NCI-H146 (cell line): ENCODE measurements at regions not wholly inside any gene's neighbourhood (a gene's known extent, or its start where the extent isn't known, plus 50 kb on each side); places are given as distances from the start of the nearest gene placed in this dataset.

Source experiments
- DNase-seq: peaks from one replicate; lab custom pipeline; 2025; lab: John Stamatoyannopoulos, UW

DNA sequence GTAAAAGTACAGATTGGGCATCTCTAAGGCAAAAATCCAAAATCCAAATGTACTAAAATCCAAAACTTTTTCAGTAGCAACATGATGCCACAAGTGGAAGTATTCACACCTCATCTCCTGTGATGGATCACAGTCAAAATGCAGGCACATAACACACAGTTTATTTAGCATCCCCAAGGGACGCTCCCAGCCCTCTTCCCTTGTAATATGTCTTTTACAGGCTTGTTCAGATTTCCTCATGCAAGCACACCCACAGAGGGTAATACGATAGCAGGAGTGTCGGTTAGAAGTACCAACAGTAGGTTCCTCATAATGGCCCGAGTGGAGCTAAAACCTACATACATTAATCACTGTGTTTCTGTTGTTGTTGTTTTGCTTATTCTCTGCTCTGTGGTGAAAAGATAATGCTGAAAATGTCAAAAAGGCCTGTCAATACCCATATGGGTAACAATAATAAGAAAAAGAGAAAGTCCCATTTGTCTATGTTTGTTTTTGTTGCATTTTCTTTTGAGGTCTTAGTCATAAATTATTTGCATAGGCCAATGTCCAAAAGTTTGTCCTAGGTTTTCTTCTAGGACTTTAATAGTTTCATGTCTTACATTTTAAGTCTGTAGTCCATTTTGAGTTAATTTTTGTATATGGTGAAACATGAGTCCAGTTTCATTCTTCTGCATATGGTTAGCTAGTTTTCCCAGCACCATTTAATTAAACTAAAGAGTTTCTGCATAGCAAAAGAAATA lies 133.1 kb downstream of the LRIG3 start:
- DNase-seq: no peak

- DNase-seq: no peak
These were observed 125.4 kb downstream of the LRIG3 start for GRCh38 chr12:58794859-58795258.

GRCh38 chr12:58795825-58796224 lies 124.5 kb downstream of the LRIG3 start:
- DNase-seq: no peak

DNA sequence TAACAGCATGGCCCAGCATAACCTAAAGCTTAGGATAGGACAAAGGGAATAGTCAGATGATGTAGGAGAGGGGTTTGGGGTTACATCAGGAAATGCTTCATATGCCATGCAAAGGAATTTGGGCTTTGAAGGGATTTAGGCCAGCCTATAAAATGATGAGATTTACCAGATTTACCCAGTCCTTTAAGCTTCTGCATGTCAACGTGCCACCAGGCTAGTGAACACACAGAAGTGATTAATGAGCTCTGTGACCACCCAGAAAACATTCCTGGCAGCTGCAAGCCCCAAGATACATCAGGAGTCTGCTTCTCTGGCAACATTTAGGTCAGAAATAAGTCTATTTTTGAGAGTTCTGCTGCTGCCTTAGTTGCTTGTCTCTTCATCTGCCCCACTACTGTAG lies 118.3 kb downstream of the LRIG3 start:
- DNase-seq: no peak

- DNase-seq: no peak
These were observed 116.4 kb downstream of the LRIG3 start for GRCh38 chr12:58803908-58804307.

DNA sequence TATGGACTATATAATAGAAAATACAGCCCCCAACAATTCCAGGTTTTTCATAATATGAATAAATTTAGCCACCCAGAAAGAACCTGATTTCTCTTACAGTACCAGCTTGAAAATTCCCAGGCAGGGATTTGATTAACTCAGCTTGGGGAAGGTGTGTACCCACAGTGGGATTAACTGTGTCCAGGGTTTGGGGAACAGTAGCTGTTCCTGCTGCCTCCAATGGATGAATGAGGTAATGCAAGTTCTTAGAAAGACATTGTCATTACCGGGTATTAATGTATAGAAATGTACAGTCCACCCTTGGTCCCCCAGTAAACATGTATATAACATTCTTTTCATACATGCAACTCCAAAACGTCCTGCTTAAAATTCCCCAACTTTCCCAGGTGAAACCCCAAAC lies 115.6 kb downstream of the LRIG3 start:
- no peak for DNase-seq

- no peak for DNase-seq
These were observed 111.2 kb downstream of the LRIG3 start for GRCh38 chr12:58809064-58809607.

- DNase-seq: peak; percentile 6
These were observed 109.0 kb downstream of the LRIG3 start for GRCh38 chr12:58811346-58811745.

DNA sequence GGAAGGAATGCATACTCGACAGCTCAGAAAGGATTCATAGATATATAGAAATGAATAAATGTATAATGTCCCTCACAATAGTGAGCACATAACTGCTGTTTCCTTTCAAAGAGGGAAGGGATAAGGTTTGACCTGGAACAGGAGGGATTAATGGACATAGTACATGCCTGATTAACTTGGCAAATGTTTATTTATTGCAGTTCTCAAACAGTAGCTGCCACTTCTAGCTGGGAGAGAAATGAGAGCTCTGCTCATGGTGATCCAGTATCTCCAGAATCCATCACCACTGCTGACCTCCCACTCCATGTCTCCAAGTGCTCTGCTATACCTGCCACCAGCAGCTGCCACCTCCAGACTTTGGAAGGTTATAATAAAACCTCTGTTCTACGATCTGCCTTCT lies 108.1 kb downstream of the LRIG3 start:
- peak; percentile 71 for DNase-seq

GRCh38 chr12:58814036-58814435 lies 106.3 kb downstream of the LRIG3 start:
- DNase-seq: no peak

- peak; percentile 62 for DNase-seq
These were observed 105.1 kb downstream of the LRIG3 start for GRCh38 chr12:58815235-58815634.

- DNase-seq: no peak
These were observed 101.8 kb downstream of the LRIG3 start for GRCh38 chr12:58818546-58818945.

DNA sequence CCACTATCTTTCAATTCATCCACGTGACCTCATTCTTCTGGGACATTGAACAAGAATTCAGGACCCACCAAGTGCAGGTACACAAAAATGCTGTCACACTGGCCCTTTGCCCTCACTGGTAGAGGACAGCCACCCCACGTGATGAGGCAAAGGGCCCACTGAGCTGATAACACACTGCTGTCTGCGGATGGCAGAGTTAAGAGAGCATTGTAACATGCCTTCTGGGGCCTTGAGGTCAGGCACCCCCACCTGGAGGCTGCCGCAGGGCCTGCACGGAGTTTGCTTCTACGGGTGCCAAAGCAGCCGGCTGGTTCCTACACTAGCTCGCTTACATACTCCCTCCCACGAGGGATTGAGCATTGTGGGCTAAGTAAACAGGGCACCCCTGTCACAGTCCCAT lies 101.0 kb downstream of the LRIG3 start:
- no peak for DNase-seq

- no peak for DNase-seq
These were observed 100.3 kb downstream of the LRIG3 start for GRCh38 chr12:58819985-58820384.
